ENCODE measurements at regions not wholly inside any gene's neighbourhood (a gene's known extent, or its start where the extent isn't known, plus 50 kb on each side); places are given as distances from the start of the nearest gene placed in this dataset.

DNA sequence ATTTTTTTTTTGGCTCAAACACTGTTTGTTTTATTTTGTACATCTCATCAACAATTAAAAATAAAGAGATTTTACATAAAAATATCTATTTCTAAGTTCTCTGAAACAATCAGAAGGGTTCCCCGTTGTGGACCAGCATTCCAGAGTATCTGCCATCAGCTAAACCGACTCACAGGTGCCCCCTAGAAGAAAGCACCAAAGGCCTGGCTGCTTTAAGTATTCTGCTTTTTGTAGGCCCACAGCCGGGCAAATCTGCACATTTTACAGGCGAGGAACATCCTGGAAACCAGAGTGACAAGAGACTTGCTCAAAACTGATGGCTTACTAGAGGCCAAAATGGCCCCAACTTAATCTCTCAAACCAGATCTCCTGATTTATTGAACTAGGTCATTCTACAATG, 82.2 kb upstream of the SETBP1 start:
- DNase-seq (ENCODE audit: low read depth in 4 of 4, low spot score in 3 of 4) = no peak

DNA sequence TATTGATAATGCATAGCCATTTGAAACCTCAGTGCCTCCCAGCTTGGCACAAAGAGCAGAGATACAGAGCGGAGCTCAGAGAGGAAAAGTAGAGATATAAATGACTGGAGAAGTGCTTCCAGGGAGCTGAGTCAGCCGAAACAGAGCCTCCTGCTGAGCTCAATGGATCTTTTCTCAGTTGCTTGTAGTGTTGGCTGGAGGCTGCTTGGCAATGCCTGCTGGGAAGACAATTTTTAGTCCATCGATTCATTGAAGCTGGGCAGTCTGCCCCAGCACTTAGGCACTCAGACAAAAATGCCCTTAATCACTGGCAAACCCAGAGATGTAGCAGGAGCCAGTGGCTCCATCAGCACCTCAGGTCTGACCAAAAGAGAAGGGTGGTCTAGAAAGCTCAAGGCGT, 81.3 kb upstream of the SETBP1 start:
- no peak for DNase-seq (ENCODE audit: low read depth in 4 of 4, low spot score in 3 of 4)

DNA sequence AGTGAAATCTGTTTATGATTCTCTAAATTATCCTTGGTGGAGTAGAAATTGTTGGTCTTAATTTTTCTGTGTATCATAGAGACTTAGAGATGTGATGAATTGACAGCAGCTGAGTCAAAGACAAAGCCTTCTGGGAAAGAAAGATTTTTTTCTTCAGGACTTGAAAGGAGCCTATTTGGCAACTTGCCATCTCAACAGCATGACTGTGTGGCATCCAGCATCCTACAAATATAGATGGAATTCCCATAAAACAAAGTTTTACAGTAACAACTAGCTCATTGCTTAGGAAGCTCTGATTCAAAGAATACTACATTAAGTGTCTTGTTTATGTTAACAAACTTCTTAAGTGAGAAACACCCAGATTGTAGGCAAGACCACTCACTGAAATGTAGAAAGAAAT, 79.2 kb upstream of the SETBP1 start:
- no peak for DNase-seq (ENCODE audit: low read depth in 4 of 4, low spot score in 3 of 4)

DNA sequence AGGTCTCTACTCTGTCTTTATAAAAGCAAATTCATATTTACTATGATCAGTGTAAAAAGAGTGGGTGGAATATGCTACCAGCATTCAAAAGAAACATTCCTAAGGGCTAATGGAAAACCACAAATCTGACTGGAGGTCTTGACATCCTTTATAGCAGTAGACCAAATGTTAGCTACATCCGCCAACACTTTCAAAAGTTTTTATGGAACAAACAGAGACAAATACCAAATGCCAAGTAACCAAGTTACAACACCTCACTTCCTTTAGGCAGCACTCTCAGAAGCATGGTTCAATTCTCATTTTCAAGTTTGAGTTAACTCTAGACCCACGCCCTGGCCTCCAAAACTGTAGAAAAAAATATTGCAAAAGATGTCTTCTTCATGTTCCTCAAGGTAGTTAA, 78.3 kb upstream of the SETBP1 start:
- DNase-seq (ENCODE audit: low read depth in 4 of 4, low spot score in 3 of 4) = no peak

- DNase-seq (ENCODE audit: low read depth in 4 of 4, low spot score in 3 of 4) = no peak
Observed at GRCh38 chr18:44602845-44603244, 77.8 kb upstream of the SETBP1 start.

GRCh38 chr18:44609181-44609941, 71.3 kb upstream of the SETBP1 start:
- no peak for DNase-seq (ENCODE audit: low read depth in 4 of 4, low spot score in 3 of 4)

DNA sequence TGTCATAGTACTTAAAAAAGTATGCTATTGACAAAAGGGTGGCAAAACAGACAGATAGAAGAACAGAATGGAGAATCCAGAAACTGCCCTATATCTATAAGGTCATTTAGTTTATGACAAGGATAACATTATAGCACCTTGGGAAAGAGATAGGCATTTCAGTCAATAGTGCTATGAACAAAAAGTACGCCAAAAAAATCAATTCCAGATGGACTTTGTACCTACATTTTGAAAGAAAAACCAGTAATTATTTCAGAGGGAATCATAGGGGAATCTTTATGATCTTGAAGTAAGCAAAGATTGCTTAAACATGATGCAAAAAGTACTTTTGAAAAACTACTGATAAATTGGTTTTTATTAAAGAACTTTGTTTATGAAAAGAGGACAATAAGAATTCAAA, 59.9 kb upstream of the SETBP1 start:
- DNase-seq (ENCODE audit: low read depth in 4 of 4, low spot score in 3 of 4) = no peak

- no peak for DNase-seq (ENCODE audit: low read depth in 4 of 4, low spot score in 3 of 4)
Observed at GRCh38 chr18:44624052-44624451, 56.6 kb upstream of the SETBP1 start.

GRCh38 chr18:44625386-44625785, 55.3 kb upstream of the SETBP1 start:
- no peak for DNase-seq (ENCODE audit: low read depth in 4 of 4, low spot score in 3 of 4)

GRCh38 chr18:44626236-44626635, 54.5 kb upstream of the SETBP1 start:
- DNase-seq (ENCODE audit: low read depth in 4 of 4, low spot score in 3 of 4) = no peak

- no peak for DNase-seq (ENCODE audit: low read depth in 4 of 4, low spot score in 3 of 4)
Observed at GRCh38 chr18:44626807-44627206, 53.9 kb upstream of the SETBP1 start.

DNA sequence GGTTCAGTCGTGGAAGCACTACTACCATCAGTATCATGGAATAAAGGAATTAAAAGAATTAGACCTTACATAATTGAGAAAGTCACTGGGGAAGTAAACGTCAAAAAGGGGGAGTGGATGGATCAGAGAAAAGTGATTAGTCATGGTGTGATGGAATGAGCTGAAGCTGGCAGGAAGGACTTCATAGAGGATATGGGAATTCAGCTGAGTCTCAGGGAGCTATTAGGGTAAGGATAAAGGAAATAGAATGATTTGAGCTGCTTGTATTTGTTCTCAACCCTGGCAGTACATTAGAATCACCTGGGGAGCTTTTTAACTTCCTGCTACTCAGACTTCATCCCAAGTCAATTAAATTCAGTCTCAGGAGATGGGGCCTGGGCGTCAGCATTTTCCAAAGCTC, 53.4 kb upstream of the SETBP1 start:
- no peak for DNase-seq (ENCODE audit: low read depth in 4 of 4, low spot score in 3 of 4)

- no peak for DNase-seq (ENCODE audit: low read depth in 4 of 4, low spot score in 3 of 4)
Observed at GRCh38 chr18:44629406-44629805, 51.3 kb upstream of the SETBP1 start.

DNA sequence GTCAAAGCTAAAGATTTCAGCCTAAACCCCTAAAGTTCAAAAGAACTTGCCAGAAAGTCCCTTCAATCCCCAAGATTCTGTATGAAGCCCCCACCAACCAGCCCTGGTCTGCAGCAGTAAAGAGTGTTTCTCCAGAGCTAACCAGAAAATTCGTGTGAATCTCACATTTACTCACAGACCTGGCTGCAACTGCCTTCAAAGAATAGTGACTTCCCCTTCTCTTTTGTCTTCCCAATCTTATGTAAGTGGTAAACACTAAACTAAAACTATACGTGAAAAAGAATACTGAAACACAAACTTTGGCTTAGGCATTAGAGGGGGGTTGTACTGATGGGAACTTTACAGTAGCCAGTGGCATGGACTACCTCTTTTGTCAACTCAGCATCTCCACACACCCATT, 50.6 kb upstream of the SETBP1 start:
- DNase-seq (ENCODE audit: low read depth in 4 of 4, low spot score in 3 of 4) = no peak

Measured in left renal pelvis (tissue), 4 donors.